IMR-90 (cell line): ENCODE measurements at regions not wholly inside any gene's neighbourhood (a gene's known extent, or its start where the extent isn't known, plus 50 kb on each side); places are given as distances from the start of the nearest gene placed in this dataset.

Source experiments
- ATAC-seq: fragments of 200-7000 bp; cut with Tn5 transposase; 2 replicates; pipeline ENCODE4 v1.9.1; 2020; ENCODE audit warnings: low read depth, mild to moderate bottlenecking, moderate library complexity
- BruUV-seq: library from RNA; stranded (reverse); fragments of 400-500 nt; replicated peaks from 2 replicates; lab custom pipeline; 2021; lab: Mats Ljungman, UMichigan
- CTCF ChIA-PET: fragments of 300-600 bp; formaldehyde crosslinking; extraction: SDS; loops from one replicate; lab custom pipeline; 2021; ENCODE audit warnings: antibody characterized with exemption; lab: Yijun Ruan, JAX
- POLR2A ChIA-PET: fragments of 300-600 bp; sonication (Branson Sonifier 250); formaldehyde crosslinking; loops from one replicate; lab custom pipeline; 2022; ENCODE audit warnings: antibody characterized with exemption; ENCODE audit not compliant: unreplicated experiment; lab: Charles Lee
- DNase-seq: peaks from one replicate; pipeline ENCODE4 v3.0.0; 2013
- H2AFZ ChIP-seq: replicated peaks from 2 replicates; pipeline ENCODE3; 2013; ENCODE audit warnings: low read length, mild to moderate bottlenecking; ENCODE audit not compliant: poor library complexity
- H2AK5ac ChIP-seq: 2 replicates; pipeline ENCODE4 v1.6.1; 2013; ENCODE audit warnings: low read depth, low read length, inconsistent platforms
- H2AK9ac ChIP-seq: replicated peaks from 2 replicates; pipeline ENCODE3; 2013; ENCODE audit warnings: mild to moderate bottlenecking, low read depth, low read length, moderate library complexity; ENCODE audit not compliant: poor library complexity
- H2BK120ac ChIP-seq: 2 replicates; pipeline ENCODE4 v1.6.1; 2013; ENCODE audit warnings: low read depth, low read length, inconsistent platforms
- H2BK15ac ChIP-seq: 3 replicates; pipeline ENCODE4 v1.6.1; 2013; ENCODE audit warnings: low read depth, low read length, inconsistent platforms
- H2BK20ac ChIP-seq: 2 replicates; pipeline ENCODE4 v1.6.1; 2013; ENCODE audit warnings: low read depth, mild to moderate bottlenecking, inconsistent platforms, low read length, moderate library complexity
- H2BK5ac ChIP-seq: 2 replicates; pipeline ENCODE4 v1.6.1; 2013; ENCODE audit warnings: mild to moderate bottlenecking, low read depth, low read length, inconsistent platforms; ENCODE audit not compliant: poor library complexity, severe bottlenecking
- H3K14ac ChIP-seq: replicated peaks from 2 replicates; pipeline ENCODE4 v1.6.1; 2013; ENCODE audit warnings: low read depth, low read length, inconsistent platforms
- H3K18ac ChIP-seq: 2 replicates; pipeline ENCODE4 v1.6.1; 2013; ENCODE audit warnings: low read depth, low read length, control low read depth
- H3K23ac ChIP-seq: 2 replicates; pipeline ENCODE4 v1.6.1; 2013; ENCODE audit warnings: low read depth, low read length, inconsistent platforms
- H3K27ac ChIP-seq: 2 replicates; pipeline ENCODE4 v1.5.1; 2013; ENCODE audit warnings: mild to moderate bottlenecking, control low read depth, low read length; ENCODE audit not compliant: insufficient read depth
- H3K27me3 ChIP-seq: 2 replicates; pipeline ENCODE4 v1.6.1; 2013; ENCODE audit warnings: low read length; ENCODE audit not compliant: control insufficient read depth, insufficient read depth
- H3K36me3 ChIP-seq: 2 replicates; pipeline ENCODE4 v1.6.1; 2013; ENCODE audit warnings: low read length, mixed read lengths; ENCODE audit not compliant: control insufficient read depth, insufficient read depth
- H3K4ac ChIP-seq: 2 replicates; pipeline ENCODE4 v1.6.1; 2013; ENCODE audit warnings: low read depth, low read length, inconsistent platforms
- H3K4me1 ChIP-seq: 2 replicates; pipeline ENCODE4 v1.6.1; 2013; ENCODE audit warnings: low read length, mixed read lengths; ENCODE audit not compliant: control insufficient read depth, insufficient read depth
- H3K4me2 ChIP-seq: 2 replicates; pipeline ENCODE4 v1.6.1; 2013; ENCODE audit warnings: low read depth, mild to moderate bottlenecking, control low read depth, low read length, moderate library complexity
- H3K4me3 ChIP-seq: 2 replicates; pipeline ENCODE4 v1.5.1; 2013; ENCODE audit warnings: low read depth, mild to moderate bottlenecking, control low read depth, low read length, moderate library complexity; ENCODE audit not compliant: insufficient read depth
- H3K56ac ChIP-seq: 2 replicates; pipeline ENCODE4 v1.6.1; 2013; ENCODE audit warnings: low read length, inconsistent platforms; ENCODE audit not compliant: insufficient read depth; ENCODE audit errors: extremely low read depth
- H3K79me1 ChIP-seq, 2 experiments: 2 replicates each; pipeline ENCODE4 v1.6.1; 2013; ENCODE audit warnings: low read length in 2 of 2, inconsistent platforms in 1 of 2, low read depth in 1 of 2
- H3K9ac ChIP-seq: 2 replicates; pipeline ENCODE4 v1.6.1; 2013; ENCODE audit warnings: low read depth, low read length, control low read depth
- H3K9me1 ChIP-seq: 2 replicates; pipeline ENCODE4 v1.6.1; 2013; ENCODE audit warnings: low read length, inconsistent platforms; ENCODE audit not compliant: insufficient read depth
- H3K9me3 ChIP-seq: 2 replicates; pipeline ENCODE4 v1.6.1; 2013; ENCODE audit warnings: low read length; ENCODE audit not compliant: control insufficient read depth, insufficient read depth
- H4K20me1 ChIP-seq: 2 replicates; pipeline ENCODE4 v1.6.1; 2013; ENCODE audit warnings: low read length, inconsistent platforms; ENCODE audit not compliant: insufficient read depth
- H4K5ac ChIP-seq: 2 replicates; pipeline ENCODE4 v1.6.1; 2013; ENCODE audit warnings: mild to moderate bottlenecking, low read depth, low read length, control low read depth
- H4K8ac ChIP-seq, 2 experiments: 2 replicates each; pipeline ENCODE4 v1.6.1; 2013; ENCODE audit warnings: low read depth in 2 of 2, low read length in 2 of 2, control low read depth in 1 of 2, inconsistent platforms in 1 of 2
- H4K91ac ChIP-seq: 2 replicates; pipeline ENCODE4 v1.6.1; 2013; ENCODE audit warnings: low read depth, low read length, inconsistent platforms; ENCODE audit not compliant: insufficient read depth
- CEBPB ChIP-seq: IDR thresholded peaks from 2 replicates; pipeline ENCODE4 v1.6.1; 2012; ENCODE audit warnings: low read depth, low read length, improper control_type of control experiment
- FOS ChIP-seq: fragments of 150-350 bp; IDR thresholded peaks from 2 replicates; pipeline ENCODE4 v1.6.1; 2016; ENCODE audit warnings: low read depth, low read length
- MAZ ChIP-seq: IDR thresholded peaks from 2 replicates; pipeline ENCODE4 v1.6.1; 2012; ENCODE audit warnings: low read depth, mild to moderate bottlenecking, low read length, improper control_type of control experiment, moderate library complexity, borderline replicate concordance
- RAD21 ChIP-seq: IDR thresholded peaks from 2 replicates; pipeline ENCODE4 v1.6.1; 2012; ENCODE audit warnings: low read length, improper control_type of control experiment
- WGBS, 2 experiments: methylation state at CpG; one replicate each; pipeline versions ENCODE4 v1.1.5 to v1.1.7; 2013; ENCODE audit warnings: missing lambda C conversion rate in 2 of 2; ENCODE audit not compliant: insufficient read length in 1 of 2; ENCODE audit errors: extremely low coverage in 2 of 2; 5-methylcytosine and 5-hydroxymethylcytosine counted together
- dilution Hi-C: fragments of 300-500 bp; cut with HindIII; formaldehyde crosslinking; loops from one replicate; pipeline ENCODE4 v1.14.3; 2018; ENCODE audit warnings: low sequenced_read_pairs; ENCODE audit not compliant: unreplicated experiment
- in situ Hi-C: fragments of 300-500 bp; cut with MboI; formaldehyde crosslinking; loops from 3 replicates; pipeline ENCODE4 v1.14.3; 2019; ENCODE audit warnings: low sequenced_read_pairs, inconsistent platforms, mixed read lengths
- intact Hi-C: fragments of 100-400 bp; cut with micrococcal nuclease; formaldehyde crosslinking; loops from 2 replicates; pipeline ENCODE4 v1.10.0; 2022
- TF ChIP-seq, protein P1 (sequence below): fragments of 150-350 bp; IDR thresholded peaks from 2 replicates; pipeline ENCODE4 v1.6.1; 2017; ENCODE audit warnings: mild to moderate bottlenecking, antibody characterized with exemption, low read length, low read depth

DNA sequence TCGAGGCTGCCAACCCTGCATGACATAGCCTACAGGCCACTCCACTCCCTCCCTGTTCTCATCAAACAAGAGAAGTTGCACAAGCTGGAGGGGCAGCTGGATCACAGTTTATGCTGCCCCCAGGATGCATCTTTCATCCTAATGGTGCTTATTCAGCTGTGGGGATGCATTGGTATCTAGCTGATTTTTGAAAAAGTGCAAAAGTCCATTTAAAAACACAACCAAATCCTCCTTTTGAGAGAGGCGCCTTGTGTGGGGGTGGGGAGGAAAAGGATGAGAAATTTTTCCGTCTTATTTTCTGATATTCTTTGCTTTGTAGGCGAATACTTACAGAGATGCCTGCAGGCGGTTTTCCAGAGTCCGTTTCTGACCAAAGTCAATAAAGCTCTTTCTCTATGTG is 276.4 kb upstream of the BOD1L1 start:
- no TSS peak for BruUV-seq
- Histone ChIP-seq H4K8ac (peak overlapping the region; percentile 34 to 88; a peak in 3 of 4 replicates), H3K36me3 (no peaks in the 10 kb centered on the region), H2AK9ac (peak overlapping the region; percentile 29), H3K14ac (peak overlapping the region; percentile 70), H2BK20ac (peak overlapping the region; percentile 83), H2BK5ac (peak overlapping the region; percentile 98), H3K27me3 (no peaks in the 10 kb centered on the region), H2AFZ (peak overlapping the region; percentile 77), H3K4me3 (no peak overlapping the region), H3K9me3 (no peaks in the 10 kb centered on the region), H3K4me2 (peak overlapping the region; percentile 8; the same call in 1 of the 2 replicates), H4K5ac (peak overlapping the region; percentile 97), H2BK15ac (peak overlapping the region; percentile 57), H3K56ac (peak overlapping the region; percentile 54; the same call in 1 of the 2 replicates), H3K18ac (peak overlapping the region; percentile 97), H3K9me1 (peaks cover 2% of the 10 kb centered on the region), H3K4ac (peak overlapping the region; percentile 90), H4K20me1 (no peaks in the 10 kb centered on the region), H2BK120ac (peak overlapping the region; percentile 90), H4K91ac (peak overlapping the region; percentile 94), H3K79me1 (no peaks in the 10 kb centered on the region), H2AK5ac (peak overlapping the region; percentile 67), H3K4me1 (peaks cover 17% of the 10 kb centered on the region), H3K23ac (peak overlapping the region; percentile 68), H3K9ac (no peak overlapping the region), H3K27ac (peak overlapping the region; percentile 53)
- no peak for ATAC-seq
- POLR2A ChIA-PET: no interaction called here
- CTCF ChIA-PET: no interaction called here
- in situ Hi-C loops (loop anchor here (25.0 kb wide), 2 partner anchors 242 to 1433 kb away; no protein-coding TSS in a partner anchor), intact Hi-C loops (loop anchor here (1.0 kb wide), 1 partner anchor 10 kb away; no protein-coding TSS in a partner anchor), dilution Hi-C loops (no loop called here)
- DNase-seq: no peak
- TF ChIP-seq CEBPB: 0 out of 2 replicates have a peak, but pooled peaks have one; percentile 9
- no peak for TF ChIP-seq FOS
- no peak for TF ChIP-seq MAZ
- TF ChIP-seq, protein P1, sequence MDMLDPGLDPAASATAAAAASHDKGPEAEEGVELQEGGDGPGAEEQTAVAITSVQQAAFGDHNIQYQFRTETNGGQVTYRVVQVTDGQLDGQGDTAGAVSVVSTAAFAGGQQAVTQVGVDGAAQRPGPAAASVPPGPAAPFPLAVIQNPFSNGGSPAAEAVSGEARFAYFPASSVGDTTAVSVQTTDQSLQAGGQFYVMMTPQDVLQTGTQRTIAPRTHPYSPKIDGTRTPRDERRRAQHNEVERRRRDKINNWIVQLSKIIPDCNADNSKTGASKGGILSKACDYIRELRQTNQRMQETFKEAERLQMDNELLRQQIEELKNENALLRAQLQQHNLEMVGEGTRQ: no peak
- TF ChIP-seq RAD21: no peak
- no CpG with 5 or more reads among the region's 6 CpGs for WGBS, 2 experiments
